ENCODE measurements at regions not wholly inside any gene's neighbourhood (a gene's known extent, or its start where the extent isn't known, plus 50 kb on each side); places are given as distances from the start of the nearest gene placed in this dataset.

DNA sequence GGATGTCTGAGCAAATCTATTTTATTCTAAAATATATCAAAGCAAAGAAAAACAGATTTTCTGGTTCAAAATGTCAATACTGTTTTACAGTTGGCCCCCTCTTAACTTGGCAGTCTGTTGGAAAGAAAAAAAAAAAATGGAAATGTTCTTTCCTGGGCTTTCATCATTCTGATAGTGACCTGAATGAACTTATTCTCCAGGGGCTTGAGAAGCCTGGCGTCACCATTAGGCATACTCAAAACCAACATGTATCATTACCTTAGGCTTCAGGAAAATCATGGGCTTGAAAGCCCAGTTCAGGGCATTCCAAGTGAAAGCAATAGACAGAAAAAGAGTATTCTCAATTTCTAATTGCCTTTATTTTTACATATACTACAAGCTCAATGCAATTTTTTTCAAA lies 283.7 kb upstream of the PUM3 start:
- no peak for ATAC-seq
- intact Hi-C loops (cut with DNase I; ENCODE audit: low total_unique reads) = no loop called here

DNA sequence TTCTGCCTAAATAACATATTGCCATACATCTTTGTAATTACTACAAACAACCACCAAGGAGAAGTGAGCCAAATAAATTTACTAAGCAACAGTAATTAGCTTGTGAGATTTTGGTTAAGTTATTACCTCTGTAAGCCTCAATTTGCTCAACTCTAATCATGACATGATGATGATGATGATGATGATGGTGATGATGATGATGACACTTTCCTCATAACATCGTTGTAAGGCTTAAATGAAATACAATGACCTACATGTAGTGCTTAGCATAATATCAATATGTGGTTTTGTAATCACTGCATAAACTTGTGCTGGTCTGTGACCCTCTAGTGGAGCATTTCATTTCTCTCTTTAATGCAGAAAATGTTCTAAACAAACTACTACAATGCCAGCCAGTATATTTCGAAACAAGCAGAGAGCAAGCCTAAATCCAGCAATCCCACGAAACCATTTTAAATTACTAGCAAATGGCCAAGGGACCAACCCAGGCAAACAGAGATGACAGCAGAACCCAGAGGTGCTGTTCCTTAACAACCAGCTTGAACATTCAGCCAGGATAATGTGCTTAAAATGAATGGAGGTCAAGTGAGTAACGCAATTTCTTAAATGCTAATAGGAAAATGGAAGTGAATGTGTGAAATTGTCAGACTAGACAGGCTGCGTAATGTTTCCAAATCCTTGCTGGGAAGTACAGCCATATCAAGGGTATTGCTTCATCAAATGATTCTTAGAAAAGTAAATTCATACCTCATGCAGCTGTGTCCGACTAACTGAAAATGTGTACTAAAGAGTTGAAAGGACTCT lies 281.9 kb upstream of the PUM3 start:
- no peak overlapping the region for H3K4me3 ChIP-seq
- TF ChIP-seq POLR2A (IDR thresholded peaks at IDR 0.05) = no peak
- TF ChIP-seq, protein P1, sequence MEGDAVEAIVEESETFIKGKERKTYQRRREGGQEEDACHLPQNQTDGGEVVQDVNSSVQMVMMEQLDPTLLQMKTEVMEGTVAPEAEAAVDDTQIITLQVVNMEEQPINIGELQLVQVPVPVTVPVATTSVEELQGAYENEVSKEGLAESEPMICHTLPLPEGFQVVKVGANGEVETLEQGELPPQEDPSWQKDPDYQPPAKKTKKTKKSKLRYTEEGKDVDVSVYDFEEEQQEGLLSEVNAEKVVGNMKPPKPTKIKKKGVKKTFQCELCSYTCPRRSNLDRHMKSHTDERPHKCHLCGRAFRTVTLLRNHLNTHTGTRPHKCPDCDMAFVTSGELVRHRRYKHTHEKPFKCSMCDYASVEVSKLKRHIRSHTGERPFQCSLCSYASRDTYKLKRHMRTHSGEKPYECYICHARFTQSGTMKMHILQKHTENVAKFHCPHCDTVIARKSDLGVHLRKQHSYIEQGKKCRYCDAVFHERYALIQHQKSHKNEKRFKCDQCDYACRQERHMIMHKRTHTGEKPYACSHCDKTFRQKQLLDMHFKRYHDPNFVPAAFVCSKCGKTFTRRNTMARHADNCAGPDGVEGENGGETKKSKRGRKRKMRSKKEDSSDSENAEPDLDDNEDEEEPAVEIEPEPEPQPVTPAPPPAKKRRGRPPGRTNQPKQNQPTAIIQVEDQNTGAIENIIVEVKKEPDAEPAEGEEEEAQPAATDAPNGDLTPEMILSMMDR (IDR thresholded peaks at IDR 0.05 in 4 of 5, conservative IDR thresholded peaks at IDR 0.05 in 1 of 5) = no peak
- no peaks in the 10 kb centered on the region for H3K9me3 ChIP-seq
- no peak for DNase-seq
- H3K36me3 ChIP-seq = no peaks in the 10 kb centered on the region
- no peak overlapping the region for H3K27ac ChIP-seq
- intact Hi-C loops (cut with DNase I; ENCODE audit: low total_unique reads) = no loop called here
- H3K4me1 ChIP-seq = no peaks in the 10 kb centered on the region
- H3K27me3 ChIP-seq = no peaks in the 10 kb centered on the region
- ATAC-seq = no peak
- in situ Hi-C loops (cut with MboI; ENCODE audit: low sequenced_read_pairs in 4 of 4) = no loop called here

More for the DNA sequence above, 283.7 kb upstream of the PUM3 start:
- no peaks in the 10 kb centered on the region for H3K4me1 ChIP-seq
- in situ Hi-C loops (cut with MboI; ENCODE audit: low sequenced_read_pairs in 4 of 4) = no loop called here
- no peaks in the 10 kb centered on the region for H3K9me3 ChIP-seq
- H3K27me3 ChIP-seq = no peaks in the 10 kb centered on the region
- no peak for DNase-seq
- TF ChIP-seq POLR2A (IDR thresholded peaks at IDR 0.05) = no peak
- TF ChIP-seq, protein P1 (IDR thresholded peaks at IDR 0.05 in 4 of 5, conservative IDR thresholded peaks at IDR 0.05 in 1 of 5) = no peak
- no peaks in the 10 kb centered on the region for H3K36me3 ChIP-seq
- no peak overlapping the region for H3K4me3 ChIP-seq
- H3K27ac ChIP-seq = no peak overlapping the region

DNA sequence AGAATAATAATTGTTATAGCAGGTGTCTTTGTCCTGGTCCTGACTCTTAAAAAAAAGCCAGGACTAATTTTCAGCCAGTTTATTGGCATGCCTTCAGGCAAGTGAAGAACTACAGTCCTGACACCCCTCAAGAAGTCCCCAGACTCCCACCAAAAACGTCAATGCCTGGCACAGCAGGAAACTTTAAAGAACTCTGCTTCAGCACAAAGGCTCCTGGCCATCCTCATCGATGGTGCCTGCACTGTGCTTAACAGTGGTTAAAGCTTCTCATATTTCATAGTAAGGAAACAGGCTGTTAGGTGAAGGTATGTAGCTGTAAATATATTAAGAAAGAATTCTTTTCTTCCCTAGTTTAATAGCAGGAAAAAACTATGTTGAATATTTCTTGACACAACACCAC lies 280.1 kb upstream of the PUM3 start:
- no peak for ATAC-seq
- no peak for DNase-seq
- TF ChIP-seq, protein P1 (IDR thresholded peaks at IDR 0.05 in 4 of 5, conservative IDR thresholded peaks at IDR 0.05 in 1 of 5) = no peak
- TF ChIP-seq POLR2A (IDR thresholded peaks at IDR 0.05) = no peak

GRCh38 chr9:3118081-3118480 lies 274.2 kb upstream of the PUM3 start:
- peaks cover 0 to 4% (median 0%) of the 10 kb centered on the region in 3 donors for H3K9me3 ChIP-seq
- TF ChIP-seq, protein P1 (IDR thresholded peaks at IDR 0.05 in 4 of 5, conservative IDR thresholded peaks at IDR 0.05 in 1 of 5) = no peak
- TF ChIP-seq POLR2A (IDR thresholded peaks at IDR 0.05) = no peak
- intact Hi-C loops (cut with DNase I; ENCODE audit: low total_unique reads) = no loop called here
- in situ Hi-C loops (cut with MboI; ENCODE audit: low sequenced_read_pairs in 4 of 4) = no loop called here
- DNase-seq (no peak), ATAC-seq (no peak)
- H3K36me3 ChIP-seq = no peaks in the 10 kb centered on the region
- H3K4me1 ChIP-seq = no peaks in the 10 kb centered on the region
- no peak overlapping the region for H3K27ac ChIP-seq
- H3K27me3 ChIP-seq = no peaks in the 10 kb centered on the region
- H3K4me3 ChIP-seq = no peak overlapping the region

More for the DNA sequence above, 280.1 kb upstream of the PUM3 start:
- Histone ChIP-seq H3K9me3 (no peaks in the 10 kb centered on the region), H3K27me3 (no peaks in the 10 kb centered on the region), H3K27ac (no peak overlapping the region), H3K4me1 (no peaks in the 10 kb centered on the region), H3K4me3 (no peak overlapping the region), H3K36me3 (no peaks in the 10 kb centered on the region)
- intact Hi-C loops (cut with DNase I; ENCODE audit: low total_unique reads) = no loop called here
- in situ Hi-C loops (cut with MboI; ENCODE audit: low sequenced_read_pairs in 4 of 4) = no loop called here

Data from gastrocnemius medialis (tissue), 4 donors.